ENCODE measurements at regions not wholly inside any gene's neighbourhood (a gene's known extent, or its start where the extent isn't known, plus 50 kb on each side); places are given as distances from the start of the nearest gene placed in this dataset.

DNA sequence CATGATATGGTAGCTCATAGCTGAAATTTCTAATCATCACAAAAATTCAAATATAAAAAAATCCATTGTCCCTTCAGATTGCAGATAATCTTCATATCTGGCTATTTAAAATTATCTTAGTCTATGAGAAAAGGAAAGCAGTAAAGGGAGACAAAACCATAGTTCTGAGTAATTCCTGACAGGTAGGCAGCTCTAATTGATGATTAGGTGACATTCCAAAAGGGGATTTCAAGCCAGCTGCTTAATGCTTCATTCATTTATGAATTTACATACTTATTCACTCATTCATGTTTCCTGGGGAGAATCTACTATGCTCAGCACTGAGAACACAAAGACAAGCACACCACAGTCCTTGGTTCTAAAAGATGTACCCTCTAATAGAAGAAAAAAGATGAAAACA lies 437.1 kb downstream of the COL12A1 start:
- DNase-seq, result no peak

DNA sequence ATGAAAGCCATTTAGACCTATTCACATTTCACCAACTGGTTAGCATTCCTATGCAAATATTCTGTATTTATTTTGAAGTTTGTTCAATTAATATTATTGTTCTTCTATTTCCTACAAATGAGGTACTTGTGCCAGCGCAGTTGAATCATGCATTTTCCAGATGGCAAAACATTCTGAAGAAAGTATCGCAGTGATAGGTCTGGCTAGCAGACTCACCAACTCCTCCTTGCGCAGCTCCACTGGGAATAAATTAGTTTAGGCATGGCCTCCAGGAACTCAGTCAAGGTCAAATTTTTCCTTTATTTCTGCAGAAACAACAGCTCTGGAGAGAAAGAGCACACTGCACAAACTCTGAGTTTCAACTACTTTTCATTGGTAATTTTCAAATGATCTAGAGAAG lies 437.7 kb downstream of the COL12A1 start:
- no peak for DNase-seq

DNA sequence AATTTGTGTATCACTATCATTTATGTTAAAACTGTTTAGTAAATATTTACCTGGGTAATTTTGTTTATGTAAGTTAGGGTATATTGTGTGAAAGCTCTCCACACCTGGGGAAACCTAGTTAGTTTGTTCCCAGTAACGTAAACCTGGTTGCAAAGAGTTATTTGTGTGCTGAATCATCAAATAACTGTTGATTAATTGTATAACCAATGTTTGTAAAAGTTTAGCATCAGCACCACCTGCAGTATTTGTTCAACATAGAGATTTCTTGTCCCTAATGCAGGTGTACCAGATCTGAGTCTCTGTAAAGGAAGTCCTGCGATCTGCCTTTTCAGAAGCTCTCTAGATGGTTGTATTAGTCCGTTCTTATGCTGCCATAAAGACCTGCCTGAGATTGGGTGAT lies 440.4 kb downstream of the COL12A1 start:
- no peak for DNase-seq

DNA sequence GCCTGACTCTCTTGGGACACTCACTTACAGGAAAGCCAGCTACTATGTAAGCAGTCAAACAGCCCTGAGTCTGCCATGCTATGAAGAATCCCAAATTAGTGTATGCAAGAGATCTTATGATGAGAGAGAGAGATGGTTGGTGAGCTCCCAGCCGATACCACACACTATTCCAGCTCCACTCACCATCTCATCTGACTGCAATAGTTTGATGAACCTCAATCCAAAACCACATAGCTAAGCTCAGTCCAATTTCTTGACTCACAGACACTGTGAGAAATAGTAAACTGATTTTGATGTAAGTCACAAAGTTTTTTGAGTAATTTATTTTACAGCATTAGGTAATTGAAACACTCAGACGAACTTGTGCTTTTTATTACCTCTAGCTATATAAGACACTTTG lies 441.4 kb downstream of the COL12A1 start:
- no peak for DNase-seq

DNA sequence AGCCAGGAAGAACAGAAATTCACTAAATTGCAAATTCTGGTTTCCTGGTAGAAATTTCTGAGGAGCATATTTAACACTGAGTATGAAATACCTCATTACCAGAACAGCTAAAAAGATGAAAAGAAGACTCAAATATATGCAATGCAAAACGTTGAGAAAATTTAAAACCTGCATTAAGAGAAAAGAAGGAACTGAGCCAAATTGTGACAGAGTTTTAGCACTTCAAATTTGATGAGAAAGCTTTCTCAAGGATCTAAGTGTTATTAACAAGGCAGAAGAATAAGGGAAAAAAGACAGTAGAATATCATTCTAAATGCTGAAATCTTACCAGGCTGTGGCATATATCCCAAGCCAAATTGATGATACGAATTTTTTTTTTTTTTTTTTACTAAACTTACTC lies 443.0 kb downstream of the COL12A1 start:
- DNase-seq, result no peak

DNA sequence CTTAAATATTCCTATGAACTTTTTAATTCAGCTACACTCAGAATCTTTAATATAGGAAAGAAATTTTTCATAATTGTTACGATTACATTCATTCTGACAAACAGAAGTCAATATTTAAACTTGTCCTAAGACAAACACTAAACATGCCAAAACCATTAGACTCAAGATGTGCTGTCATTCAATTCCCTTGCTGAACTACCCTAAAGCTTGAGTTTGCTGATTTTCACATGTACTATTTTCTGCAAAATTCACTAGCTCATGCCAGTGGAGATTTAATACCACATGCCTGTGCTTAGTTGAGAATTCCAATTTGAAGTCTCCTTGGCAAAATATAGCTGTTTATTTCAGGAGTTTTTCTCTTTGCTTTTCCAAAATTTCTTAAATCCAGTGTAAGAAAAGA lies 448.0 kb downstream of the COL12A1 start:
- DNase-seq, result no peak

DNA sequence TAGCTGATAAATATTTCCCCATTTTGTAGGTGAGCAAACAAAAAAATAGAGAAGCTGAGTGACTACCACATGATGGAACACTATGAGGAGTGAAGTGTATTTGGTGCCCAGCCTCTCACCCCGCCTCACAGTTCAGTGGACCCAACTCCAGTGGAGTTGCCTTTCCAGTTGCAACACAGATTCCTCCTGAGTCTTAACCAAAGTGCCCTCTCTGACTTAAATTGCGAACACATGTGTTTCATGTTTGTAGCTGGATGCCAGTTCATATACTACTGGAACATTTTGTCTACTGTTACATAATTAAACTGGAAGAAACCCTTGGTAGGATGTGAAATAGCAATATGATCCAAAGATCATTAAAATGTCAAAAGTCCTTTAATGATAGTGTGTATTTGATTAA lies 448.9 kb downstream of the COL12A1 start:
- no peak for DNase-seq

DNA sequence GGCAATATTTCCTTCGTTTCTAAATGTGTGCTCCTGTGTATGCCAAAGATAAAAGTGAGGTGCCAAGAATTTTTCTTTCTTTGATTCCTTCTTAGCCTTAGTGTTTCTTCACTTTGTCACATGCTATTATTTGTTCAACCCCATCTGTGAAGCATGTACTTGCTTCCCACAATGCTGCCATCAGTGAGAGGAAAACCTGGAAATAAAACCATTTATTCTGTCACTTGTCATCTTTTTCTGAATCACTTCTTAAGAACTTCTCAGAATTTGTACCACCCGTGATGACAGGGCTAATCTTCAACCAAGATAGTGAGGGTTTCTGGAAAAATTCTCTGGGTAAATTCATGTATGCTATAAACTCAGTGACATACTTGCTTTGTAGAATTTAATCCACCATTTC lies 450.1 kb downstream of the COL12A1 start:
- DNase-seq, result no peak

DNA sequence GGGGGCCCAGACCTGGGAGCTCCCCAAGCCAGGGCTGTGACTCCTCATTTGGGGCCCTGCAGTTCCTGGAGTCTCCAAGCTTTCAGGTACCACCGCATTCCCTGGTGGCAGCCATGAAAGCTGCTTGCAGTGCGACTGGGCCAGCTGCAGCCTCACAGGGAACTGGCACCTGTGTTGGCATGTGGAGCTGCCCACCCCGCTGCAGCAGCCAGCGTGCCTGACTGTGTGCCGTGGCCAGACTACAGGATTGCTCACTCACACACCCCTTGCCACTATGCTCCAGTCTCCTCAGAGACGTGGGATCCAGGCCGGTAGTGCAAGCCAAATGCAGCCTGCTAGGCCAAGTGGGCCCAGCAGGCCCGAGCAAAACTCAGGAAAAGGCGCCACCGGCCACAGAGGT lies 450.7 kb downstream of the COL12A1 start:
- DNase-seq, result no peak

DNA sequence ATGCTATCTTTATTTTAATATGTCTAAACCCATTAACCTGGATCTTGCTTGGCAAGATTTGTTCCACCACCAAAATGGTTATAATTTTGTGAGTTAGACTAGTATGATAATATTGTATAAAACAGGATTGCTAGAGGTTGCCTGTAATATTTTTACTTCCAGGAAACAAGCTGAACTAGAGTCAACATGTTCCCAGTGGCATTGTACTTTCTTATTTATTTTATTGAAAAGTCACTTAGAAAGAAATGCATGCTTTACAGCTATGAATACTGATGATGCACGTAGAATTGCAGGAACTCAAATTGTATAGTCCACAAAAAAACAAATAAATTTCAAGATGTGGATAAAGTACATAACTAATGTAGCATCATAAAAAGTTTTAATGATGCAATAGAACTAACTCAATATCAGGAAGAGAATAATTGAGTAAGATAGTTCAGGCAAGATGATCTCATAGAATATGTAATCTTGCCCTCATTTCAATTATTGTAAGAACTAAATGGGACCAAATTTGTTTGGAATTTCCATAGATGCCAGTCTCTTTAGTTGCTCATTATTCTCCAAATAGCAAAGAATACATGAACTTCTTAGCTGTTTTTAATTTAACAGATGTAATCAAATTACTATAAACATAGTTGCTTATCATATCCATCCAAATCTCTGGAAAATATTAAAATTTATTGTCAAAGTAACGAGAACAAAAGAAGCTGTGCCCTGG lies 451.8 kb downstream of the COL12A1 start:
- DNase-seq, result no peak

DNA sequence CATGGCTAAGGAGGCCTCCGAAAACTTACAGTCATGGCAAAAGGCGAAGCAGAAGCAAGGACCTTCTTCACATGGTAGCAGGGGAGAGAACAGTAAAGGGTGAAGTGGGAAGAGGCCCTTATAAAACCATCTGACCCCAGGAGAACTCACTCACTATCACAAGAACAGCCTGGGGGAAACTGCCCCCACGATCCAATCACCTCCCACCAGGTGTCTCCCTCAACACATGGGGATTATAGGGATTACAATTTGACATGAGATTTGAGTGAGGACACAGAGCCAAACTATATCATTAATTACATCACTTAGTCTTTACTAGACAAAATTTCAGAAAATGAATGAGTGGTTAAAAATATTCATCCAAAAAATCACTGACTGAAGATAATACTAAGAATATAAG lies 453.6 kb downstream of the COL12A1 start:
- DNase-seq, result no peak

DNA sequence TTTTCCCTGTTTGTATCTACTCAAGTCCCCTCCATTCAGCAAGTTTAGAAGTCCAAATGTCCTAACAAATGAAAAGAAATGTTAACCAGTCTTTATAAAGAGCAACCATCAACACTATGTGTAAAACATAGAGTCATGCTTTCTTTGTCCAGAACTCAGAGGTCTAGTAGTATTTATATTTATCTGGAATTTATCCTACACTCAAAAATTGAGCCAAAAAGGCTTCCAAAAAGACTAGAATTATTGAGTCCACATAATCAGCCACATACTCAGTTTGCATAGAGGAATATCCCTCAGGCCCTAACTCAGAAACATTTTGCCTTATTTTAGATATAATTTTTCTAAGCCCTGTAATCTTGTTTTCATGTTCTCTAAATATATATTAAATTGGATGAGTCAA lies 455.0 kb downstream of the COL12A1 start:
- no peak for DNase-seq

DNA sequence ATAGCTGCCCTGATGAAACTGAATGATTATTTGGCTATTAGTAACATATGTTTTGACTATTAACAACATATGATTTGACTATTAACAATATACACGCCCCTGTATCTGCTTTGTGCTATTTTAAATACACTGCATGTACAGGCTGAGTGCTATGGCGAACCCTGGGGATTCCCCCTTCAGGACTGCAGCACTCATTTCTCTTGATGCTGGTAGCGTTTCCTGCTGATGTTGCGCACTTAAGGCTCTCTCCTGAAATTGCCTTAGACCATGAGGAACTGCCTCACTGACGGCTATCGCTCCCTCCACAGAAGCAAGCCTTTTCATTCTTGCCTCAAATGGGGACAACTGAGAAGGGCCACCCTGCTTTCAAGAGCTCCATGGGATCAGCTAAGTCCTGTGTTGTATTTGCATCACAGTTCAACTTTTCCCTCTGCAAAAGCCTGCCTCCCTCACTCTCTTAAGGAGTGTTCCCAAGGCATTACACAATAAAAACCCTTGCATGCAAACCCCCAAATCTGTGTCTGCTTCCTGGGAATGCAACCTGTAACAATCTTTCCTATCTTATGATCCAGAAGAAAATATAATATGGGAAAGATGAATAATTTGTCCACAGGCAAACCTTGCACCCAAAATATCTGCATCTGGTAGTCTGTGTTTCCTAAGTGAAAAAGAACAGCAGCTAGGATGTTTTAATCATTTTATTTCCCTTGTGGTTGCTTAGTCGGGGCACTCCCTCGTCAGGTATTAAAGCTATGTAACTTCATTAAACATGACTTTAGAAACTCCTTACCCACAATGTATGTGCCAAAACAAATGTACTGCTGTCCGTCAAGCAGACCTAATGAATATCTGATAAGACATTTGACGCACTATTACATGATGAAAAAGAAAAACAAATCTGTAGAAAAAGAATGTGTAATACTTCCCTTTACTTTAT lies 456.4 kb downstream of the COL12A1 start:
- DNase-seq, result no peak

DNA sequence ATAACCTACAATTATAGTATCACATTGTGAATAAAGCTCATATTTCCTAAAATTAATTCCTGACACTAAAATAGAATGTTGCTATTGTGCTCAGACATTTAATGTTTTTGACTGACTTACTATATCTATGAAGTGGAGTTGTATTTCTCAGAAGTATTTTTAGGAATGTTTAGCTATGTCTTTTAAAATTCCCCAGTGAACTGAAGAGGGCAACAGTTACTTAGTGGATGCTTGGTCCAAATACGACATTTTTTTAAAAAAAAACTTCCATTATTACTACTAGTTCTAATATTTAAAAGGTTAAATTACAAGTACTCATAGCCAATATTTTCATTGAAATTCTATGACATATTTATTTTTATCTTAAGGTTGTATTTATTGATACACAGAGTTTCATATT lies 460.2 kb downstream of the COL12A1 start:
- no peak for DNase-seq

DNA sequence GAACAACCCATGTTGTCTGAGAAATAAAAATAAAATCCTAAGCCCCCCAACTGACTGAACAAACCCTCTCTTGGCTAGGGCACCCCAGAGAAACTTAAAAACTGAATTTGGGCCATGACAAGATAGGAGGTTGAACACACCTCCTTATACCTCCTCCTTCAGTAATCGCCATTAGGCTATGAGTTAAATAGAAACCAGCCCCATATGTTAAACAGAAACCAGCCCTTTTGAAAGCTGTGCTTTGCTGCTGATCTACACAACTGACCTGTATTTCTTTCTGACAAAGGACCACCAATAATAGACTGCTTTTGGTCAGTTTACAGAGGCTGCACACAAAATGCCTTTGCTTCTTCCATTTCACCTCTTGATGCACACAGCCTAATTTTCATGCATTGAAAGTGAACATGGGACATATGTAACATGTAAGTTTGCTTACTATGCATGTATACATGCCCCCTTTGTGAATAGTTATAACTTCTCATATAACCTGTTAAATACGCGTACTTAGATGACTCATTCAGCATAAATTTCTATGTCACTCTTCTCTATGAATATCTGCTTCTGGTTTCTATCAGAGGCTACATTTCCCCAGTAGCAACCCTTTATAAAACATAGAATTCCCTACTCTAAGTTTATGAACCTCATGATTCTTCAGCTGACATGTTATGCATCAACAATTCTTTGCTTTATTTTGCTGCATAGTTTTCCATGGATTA lies 462.9 kb downstream of the COL12A1 start:
- DNase-seq, result no peak

DNA sequence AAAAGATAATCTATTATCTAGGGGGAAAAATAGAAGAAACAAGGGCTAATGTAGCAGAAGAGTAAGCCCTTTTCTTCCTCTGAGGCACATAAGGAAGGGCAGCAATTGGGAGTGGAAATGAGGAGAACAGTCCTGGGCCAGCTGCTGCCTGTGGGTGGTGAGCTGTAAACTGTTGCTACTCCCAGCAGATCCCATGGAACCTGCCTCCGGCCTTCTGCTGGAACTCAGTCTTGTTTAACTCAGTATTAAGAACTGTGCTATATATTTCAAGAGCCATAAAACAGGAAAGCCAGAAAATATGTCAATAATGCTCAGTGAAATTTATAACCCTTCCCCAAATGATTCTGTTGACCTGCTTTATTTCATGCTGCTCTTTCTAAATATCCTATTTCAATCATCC lies 464.2 kb downstream of the COL12A1 start:
- no peak for DNase-seq

DNA sequence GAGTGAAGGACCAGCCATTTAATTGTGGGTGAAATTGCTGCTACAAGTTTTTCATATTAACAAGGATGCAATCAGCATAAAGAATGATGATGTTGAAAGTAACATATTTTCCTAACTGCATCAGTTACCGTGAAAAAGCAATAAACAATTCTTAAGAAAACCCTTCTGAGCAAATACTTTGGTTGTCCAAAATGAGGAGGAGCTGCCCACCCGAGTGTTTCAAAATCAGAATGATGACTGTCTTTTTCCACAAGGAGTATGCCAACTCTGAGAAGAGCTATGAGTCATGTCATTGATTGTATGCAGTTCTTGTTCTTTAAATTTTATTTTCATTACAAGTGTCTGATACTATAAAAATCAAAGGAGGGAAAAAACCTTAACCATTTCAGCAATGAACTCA lies 470.5 kb downstream of the COL12A1 start:
- no peak for DNase-seq

DNA sequence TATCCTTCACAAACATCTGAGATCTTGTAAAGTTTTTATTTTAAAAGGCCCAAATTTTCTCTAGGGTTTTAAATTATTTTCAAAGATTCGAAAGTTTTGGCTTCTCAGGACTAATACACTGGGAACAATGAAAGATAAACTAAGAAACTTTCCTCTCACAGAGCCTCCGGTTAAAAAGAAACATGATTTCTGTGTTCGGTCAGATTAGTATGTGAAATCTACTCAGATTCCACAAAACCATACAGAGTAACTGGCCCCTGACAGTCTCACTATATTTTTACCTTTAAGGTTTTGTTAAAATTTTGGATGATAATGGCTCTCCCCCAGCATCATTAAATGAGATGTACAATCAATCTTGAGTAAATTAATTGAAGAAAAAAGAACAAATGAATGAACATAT lies 471.0 kb downstream of the COL12A1 start:
- DNase-seq, result no peak

DNA sequence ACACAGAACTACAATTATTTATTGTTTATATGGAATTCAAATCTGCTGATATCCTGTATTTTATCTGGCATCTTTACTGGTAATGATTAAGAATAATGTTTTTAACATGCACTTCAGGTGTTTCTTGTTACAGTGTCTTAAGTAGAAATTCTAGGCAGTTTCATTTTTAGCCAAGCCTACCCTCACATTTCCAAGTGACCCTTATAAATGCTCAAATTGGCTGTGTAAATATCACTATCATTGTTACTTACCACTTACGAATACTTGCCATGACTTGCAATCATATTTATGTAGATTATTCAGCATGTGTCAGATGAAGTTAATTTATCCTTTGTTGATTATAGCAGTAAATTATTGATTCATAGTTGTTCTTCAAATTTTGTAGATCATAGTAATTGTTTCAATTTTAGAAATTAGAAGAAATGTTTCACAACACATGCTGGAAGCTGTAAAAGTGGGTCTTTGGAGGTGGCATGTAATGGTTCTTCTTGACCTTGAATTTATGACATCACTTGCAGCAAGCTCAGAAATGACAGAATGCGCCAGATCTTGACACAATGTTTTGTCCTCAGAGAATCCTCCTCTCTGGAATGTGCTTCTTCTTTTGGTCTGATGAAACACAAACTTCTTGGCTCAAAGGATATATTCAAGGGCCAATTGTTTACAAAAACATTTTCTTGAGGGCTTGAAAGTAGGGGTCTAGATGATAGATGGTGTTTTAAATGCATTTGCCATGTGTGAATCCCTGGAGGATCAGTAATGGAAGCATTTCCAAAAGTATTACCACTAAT lies 471.8 kb downstream of the COL12A1 start:
- DNase-seq, result no peak

DNA sequence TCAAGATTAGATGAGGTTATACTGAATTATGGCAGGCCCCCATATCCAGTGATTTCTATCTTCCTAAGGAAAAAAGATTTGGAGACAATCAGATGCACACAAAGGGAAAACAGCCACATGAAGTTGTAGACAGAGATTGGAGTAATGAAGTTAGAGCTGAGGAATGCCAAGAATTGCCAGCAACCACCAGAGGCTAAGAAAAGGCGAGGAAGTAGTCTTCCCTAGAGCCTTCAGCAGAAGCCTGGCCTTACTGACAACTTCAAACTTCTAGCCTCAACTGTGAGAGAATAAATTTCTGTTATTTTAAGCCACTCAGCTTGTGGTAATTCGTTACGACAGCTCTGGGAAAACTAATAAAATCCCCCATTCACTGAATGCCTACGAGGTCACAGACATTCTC lies 473.9 kb downstream of the COL12A1 start:
- DNase-seq, result no peak

DNA sequence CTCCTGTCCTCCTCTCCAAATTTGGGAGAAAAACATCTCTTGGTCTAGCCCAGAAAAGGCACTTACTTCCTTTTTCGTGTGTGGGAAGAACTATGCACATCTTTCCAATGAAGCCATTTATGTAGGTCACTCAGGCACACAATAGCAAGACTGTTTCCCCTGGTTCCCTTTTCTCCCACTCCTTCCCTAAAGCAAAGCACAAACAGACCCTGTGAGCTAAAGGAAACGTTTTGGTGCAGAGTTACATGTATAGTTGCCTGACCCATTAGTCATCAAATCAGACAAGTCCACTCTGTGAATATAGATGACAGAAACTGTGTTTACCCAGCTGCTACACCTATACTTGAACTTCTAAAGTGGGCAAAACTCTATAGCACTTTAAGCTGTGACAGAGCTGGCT lies 474.6 kb downstream of the COL12A1 start:
- DNase-seq, result no peak

DNA sequence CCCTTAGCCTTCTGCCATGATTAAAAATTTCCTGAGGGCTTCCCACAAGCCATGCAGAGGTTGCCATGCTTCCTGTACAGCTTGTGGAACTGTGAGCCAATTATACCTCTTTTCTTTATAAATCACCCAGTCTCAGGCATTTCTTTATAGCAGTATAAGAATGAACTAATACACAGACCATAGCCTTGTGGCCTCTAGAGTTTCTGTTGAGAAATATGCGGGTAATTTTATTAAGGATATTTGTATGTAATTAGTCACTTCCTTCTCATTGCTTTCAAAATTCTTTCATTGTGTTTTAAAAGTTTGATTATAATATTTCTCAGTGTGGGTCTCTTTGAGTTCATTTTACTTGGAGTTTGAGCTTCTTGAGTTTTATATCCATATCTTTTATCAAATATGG lies 484.9 kb downstream of the COL12A1 start:
- DNase-seq, result no peak

Data from right lung (tissue), 2 donors.